Left lobe of liver (tissue), 2 donors: ENCODE measurements at regions not wholly inside any gene's neighbourhood (a gene's known extent, or its start where the extent isn't known, plus 50 kb on each side); places are given as distances from the start of the nearest gene placed in this dataset.

ENCODE experiments used
- ATAC-seq: fragments of 200-7000 bp; cut with Tn5 transposase; one replicate; pipeline ENCODE4 v1.9.1; 2020; ENCODE audit warnings: mild to moderate bottlenecking, moderate library complexity
- DNase-seq: peaks from one replicate; pipeline ENCODE4 v3.0.0-alpha.2; 2020; ENCODE audit warnings: low spot score
- donor health status: DM: no; HTN: no; CAD: no; lungs with moderate emphysema.
- donor health status: DM: no; HTN: yes; CAD: no.

DNA sequence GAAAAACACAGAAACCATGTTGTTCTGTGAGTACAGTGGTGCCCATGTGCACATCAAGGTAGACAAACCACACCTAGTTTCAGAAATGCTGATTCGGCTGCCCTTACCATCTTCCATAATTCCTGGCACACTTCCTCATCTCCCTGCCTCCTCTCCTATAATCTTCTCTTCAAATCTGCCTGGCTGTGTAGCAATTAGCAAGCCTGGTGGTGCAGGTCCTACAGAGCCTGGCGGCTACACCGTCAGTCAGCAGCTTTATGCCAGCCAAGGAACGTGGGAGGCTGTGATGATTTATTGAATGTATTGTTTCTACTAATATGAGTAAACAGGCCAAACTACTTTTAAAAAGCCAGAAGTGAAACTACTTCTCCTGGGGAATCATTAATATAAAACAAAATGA, 106.8 kb downstream of the SEMA6D start:
- DNase-seq (no peak), ATAC-seq (no peak)

DNA sequence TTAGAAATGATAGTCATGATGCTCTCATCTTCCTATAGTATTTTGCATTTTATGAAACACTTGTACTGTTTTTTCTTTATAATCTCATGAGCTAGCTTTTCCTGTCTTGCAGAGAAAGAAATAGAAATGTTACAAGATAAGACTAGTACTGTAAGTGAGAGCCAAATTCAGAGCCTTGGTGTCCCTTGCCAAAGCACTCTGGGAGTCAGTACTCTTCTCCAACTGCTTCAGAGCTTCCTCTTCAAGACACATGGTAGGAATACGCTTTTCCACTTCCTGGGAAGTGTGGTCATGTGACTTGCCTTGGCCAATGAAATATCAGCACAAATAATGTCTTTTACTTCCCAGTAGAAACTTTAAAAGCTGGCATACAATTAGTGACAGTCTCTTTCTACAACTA, 112.4 kb downstream of the SEMA6D start:
- ATAC-seq = no peak
- no peak for DNase-seq

DNA sequence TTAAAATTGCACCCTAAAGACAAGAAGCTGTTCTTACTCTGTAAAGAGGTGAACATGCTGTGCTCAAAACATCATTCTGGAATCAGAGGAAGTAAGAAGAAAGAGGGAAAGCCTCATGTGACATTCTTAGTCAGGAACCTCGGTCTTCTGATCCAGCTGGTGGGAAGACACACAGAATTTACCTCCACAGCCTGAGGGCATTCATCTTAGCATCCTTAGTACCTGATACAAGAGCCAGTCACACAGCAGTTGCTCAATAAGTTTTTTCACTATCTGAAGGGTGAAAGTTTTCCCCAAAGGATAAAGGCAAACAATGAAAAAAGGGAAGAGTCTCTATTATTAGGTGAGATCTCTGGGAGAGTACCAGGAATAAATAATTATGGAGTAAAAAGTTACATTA, 116.8 kb downstream of the SEMA6D start:
- DNase-seq (no peak), ATAC-seq (no peak)

DNA sequence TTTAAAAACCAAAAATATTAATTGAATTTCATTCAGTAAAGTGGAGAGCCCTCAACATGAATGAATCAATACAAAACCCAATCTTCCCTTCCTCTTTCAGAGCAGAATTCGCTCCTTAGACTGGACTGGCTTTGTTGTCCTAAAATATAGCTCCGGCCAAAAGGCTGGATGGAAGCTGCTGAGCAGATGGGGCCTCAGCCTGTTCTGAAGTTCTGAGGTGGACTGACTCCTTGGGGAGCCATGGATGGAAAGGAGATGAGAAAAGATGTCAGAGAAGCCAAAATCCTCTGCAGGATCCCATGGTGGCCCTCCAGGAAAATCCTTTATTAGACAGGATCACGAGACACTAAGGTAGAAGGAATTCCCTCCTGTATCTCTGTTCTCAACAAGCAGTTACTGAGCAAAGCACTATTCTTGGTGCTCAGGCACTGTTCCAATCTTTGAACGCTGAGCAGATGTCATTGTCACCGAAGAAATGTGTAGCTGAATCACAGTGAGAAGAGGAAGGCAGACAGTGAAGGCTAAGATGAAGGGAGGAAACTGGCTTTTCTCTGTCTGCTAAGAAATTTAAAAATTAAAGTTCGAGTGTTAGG, 122.0 kb downstream of the SEMA6D start:
- DNase-seq (no peak), ATAC-seq (no peak)

DNA sequence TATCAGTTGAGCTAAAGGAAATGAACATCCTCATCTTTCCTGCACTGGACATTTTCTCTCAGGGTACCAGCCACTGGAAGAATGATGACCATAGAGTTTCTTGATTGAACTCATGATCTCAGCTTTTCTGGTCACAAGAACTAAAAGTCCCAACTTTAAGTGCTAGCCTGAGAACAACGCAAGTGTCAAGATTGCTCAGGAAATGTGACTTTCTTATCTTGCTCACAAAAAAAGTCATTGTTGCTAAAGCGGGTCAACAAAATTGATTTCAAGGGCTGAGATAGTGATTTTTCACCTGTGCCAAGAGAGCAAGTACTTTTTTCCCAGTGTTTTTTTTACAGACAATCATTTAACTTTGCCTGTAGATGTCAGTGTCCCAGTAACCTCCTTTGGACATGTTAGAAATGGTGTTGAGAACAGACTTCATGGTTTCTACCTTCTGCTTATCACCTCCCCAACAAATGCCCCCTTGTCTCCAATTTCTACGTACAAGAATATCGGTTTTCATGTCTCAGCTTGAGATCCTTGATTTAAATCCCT, 125.9 kb downstream of the SEMA6D start:
- no peak for ATAC-seq

DNA sequence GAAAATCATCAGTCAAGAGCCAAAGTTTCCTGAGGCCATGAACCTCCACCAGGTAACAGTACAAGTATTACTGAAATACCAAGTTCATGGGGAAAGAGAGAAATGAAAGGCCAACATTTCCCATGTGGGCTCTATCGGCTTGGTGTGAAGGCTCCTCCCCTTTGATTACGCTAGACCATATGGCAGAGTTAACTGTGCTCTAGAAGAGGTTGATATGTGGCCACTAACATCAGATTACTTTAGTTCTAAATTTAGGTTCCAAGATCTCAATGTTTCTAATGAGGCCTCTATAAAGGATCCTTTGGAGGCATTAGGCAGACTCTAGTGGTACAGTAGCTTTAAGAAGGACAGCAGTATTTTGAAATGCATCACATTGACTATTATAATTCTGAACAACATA, 127.1 kb downstream of the SEMA6D start:
- ATAC-seq = no peak
- no peak for DNase-seq

More for the DNA sequence above, 125.9 kb downstream of the SEMA6D start:
- no peak for DNase-seq

DNA sequence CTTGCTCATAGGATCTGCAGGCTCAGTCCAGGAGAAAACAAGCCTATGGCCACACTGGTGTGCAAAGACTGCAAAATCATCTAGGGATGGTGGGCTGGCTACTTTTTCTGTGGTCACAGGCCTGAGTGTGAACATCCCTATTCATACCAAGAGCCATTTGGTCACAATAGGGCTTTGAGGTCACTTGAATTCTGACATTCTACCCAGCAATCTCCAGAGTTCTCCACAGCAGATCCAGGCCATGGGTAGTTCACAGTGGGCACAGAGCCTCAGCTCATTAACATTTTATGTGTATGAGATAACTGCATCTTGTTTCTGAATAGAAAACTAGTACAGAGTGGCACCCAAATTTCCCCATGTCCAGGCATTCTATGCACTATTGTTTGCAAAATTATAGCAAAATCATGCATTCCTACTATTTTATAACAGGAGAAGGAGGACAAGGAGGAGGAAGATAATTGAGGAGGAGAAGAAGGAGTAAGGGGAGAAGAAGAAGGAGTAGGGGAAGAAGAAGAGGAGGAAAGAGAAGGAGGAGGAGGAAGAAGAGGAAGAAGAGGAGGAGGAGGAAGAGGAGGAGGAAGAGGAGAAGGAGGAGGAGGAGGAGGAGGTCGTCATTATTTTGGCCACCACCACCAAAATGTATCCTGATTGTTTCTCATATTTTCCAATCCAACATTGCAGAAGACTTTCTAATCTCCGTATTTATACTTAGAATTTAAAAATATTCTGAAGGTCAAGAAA, 129.0 kb downstream of the SEMA6D start:
- no peak for ATAC-seq
- no peak for DNase-seq

DNA sequence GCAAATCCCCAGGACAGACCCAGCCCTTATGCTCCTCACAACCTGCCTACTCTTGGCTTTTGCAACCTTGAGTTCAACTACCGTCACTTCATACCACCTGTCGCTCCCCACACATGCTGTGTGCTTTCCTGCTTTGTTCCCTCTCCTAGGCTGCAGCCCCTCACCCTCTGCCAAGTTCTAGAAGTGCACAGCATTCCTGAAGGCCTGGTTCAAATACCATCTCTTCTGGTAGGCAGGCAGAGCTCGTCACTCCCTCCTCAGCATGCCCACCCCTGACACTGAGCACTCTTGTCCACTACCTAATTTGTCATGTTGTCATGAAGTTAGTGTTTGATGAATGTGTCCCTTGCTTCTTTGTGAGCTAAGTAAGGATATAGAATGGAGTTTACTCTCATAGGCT, 129.6 kb downstream of the SEMA6D start:
- DNase-seq (no peak), ATAC-seq (no peak)

DNA sequence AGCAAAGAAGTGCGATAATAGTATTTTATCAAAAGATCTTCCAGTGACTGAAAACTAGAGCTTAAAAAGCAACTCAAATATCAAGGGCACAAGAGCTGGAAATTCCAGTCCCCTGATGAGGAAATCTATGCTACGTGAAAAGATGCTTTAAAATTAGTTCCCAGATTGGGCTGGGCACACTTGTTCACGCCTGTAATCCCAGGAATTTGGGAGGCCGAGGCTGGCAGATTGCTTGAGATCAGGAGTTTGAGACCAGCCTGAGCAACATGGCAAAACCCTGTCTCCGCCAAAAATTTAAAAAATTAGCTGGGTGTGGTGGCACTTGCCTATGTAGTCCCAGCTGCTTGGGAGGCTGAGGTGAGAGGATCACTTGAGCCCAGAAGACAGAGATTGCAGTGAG, 138.8 kb downstream of the SEMA6D start:
- DNase-seq (no peak), ATAC-seq (no peak)

DNA sequence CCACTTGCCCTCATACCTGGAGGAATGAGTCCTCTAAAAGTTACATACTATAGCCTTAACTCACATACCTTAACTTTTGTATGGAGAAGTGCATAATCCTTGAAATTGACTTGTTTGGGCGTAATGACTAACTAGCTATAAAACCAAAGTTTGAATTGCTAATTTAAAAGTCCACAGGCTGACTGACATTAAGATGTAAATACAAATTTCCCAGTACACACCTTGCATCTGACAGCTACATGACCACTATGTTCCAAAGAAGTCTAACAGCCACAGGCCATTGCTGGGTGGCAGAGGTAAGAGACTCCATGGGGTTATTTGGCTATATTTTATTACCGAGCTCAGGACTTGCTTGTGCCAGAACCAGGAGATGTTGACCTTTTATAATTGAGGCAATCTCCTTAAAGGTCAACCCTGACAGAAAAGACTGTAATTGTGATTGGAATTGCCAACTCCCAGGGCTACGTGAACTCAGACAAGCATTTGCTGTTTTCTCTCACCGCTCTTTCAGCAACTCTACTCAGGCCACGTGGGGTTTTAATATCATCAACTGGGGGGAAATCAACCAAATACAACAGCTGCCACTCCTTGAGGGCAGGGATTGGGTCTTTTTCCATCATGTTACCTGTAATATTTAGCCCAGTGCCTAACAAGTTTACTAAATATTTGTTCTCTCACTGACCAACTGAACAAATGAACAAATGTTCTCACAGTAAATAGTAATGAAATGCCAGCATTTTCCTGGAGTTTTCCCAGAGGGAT, 139.9 kb downstream of the SEMA6D start:
- no peak for ATAC-seq
- DNase-seq = no peak

DNA sequence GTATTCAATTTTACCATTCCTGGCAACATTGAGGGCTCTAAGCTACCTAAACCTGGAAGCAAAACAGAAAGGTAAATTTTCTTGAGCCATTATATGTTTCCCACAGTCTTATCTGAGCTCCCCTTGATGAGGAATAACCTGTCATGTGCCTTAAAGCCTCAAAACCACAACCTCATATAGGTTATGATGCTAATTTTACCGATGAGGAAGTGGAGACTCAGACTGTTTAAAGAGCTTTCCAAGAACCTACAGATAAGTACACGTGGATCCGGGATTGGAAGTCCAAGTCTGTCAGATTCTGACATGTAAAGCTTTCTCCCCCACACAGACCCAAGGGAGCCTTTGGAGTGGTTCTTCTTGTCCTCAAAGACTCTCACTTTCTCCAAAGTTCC, 140.5 kb downstream of the SEMA6D start:
- DNase-seq (no peak), ATAC-seq (no peak)

DNA sequence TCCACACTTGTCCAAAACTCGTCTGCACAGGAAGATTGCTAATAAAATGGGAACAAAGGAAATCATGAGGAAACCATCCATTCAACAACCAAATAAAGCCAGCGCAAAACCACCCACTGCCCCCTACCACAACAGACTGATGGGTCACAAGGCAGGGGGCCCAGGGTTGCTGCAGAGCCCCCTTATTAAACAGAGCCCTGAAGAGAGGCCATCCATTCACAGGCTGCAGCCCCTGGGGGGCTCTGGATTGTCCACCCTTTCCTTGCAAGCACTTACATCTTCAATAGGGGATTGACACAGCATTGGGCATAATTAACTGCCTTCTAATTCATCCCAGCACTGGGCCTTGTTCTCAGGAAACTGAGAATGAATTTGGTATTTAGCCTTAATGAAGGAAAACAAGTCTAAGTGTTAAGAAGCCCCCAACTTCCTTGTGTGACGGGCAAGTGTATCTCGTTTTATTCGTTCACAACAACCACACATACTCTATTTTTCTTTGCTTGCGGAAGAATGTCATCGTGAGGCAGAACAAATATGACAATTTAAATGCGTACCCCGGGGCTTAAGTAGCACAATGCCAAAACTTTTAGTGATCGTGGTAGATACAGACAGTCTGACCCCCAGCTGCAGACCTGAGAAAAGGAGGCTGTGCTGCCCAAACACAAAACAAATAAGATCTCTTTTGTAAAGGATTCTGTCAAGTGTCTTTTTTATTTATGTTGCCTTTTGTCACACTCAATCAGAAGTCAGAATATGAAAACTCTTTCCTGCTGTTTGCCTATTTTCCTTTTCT, 144.0 kb downstream of the SEMA6D start:
- ATAC-seq (no peak), DNase-seq (no peak)

DNA sequence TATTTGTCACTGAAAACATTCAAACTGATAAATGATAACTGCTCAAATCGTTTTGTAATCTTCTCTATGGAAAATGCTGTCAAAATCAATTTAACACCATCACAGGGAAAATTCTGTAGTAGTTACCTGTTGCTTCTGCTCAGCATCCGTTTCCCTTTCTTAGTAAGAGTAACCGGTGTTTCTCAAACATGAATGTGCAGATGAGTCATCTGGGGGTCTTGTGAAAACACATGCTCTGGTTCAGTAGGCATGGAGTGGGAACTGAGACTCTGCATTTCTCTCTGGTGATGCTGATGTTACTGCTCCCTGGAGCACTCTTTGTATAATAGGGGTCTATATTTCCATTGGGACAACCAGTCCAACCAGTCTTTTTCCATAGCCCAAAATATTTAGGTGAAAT, 145.1 kb downstream of the SEMA6D start:
- ATAC-seq (no peak), DNase-seq (no peak)

DNA sequence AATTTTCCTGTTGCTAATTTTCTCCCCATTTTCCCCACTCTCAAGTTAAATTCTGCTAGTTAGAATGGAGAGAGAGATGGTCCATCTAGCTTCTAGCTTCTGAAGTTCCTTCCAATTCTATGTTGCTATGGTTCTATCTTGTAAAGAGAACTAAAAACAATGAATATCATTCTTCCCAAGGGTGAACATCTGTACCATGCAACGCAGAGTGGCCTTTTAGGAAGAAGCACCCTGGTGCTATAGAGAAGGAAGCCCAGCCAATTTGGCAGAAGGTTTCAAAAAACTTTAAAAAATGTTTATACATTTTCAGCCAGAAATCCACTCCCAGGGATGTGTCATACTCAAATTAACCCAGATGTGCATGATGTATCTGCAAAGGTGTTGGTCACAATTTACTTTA, 149.1 kb downstream of the SEMA6D start:
- ATAC-seq (no peak), DNase-seq (no peak)

DNA sequence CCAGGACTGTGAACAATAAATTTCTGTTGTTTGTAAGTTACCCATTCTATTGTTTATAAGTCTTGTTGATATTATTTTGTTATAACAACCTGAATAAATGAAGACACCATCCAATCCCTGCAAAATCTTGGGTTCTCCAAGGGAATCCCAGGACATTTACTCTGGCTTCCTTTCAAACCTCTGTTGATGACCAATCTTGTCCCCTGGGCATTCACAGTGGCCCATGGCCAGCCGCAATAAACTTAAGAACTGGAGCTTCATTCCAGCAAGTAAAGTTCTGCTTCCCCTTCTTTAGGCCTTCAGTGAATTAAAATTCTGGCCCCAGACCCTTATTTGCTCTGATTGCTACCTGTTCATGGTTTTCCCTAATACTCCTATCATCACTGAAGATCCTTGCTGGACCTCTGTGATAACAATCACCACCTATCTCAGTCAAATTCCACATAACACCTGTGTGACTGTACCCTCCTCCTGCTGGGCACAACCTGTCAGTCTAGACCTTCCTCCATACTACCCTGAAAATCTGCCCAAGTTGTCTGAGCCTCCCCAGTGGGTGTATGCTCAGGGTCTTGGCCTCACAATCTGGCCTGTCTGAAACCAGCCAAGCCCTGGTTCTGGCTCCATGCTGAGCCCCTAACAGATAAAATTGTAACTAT, 153.1 kb downstream of the SEMA6D start:
- no peak for DNase-seq
- ATAC-seq = no peak

DNA sequence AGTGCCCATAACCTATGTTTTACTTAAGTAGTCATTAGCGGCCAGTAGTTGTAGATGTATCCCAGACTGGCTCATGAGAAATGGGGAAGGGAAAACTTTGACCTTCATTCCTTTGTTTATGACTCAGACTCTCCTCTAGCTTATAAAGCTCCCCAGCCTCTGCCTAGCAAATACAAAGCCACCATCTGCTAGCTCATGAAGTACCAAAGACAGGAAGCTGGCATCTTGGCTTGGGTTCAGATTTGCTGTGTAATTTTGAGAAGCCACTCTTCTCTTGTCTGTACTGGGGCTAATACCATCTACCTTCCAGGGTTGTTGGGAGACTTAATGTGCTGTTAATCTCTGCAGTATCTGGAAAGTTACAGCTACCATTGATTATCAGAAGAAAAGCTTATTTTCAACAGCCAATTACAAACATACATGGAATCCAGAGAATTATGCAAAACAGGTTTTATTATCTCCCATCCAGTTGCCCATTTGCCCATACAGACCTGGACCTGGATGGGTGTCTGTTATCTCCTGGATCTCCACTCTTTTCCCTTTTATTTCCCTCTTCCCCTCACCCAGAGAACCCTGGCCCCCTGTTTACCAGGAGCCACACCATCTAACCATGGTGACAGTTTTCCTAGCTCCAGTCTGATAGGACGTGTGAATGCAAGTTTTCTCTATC, 153.8 kb downstream of the SEMA6D start:
- ATAC-seq (no peak), DNase-seq (no peak)

DNA sequence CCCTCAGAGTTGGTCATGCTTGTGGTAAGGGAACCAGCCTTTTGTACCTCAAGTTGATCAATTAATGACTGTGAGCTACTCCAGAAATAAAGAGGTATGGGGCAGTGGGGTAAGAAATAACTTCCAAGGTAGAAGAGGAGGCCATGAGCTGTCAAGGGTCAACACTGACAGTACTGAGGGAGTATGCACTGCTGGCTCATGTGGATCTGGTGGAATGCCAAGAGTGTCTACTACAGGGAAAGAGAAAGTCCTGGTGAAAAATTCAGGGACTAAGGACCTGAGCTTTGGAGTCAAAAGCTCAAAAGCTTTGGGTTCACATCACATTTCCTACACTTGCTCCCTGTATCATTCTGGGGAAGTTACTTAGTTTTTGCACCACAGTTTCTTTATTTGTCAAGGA, 154.9 kb downstream of the SEMA6D start:
- DNase-seq (no peak), ATAC-seq (no peak)

DNA sequence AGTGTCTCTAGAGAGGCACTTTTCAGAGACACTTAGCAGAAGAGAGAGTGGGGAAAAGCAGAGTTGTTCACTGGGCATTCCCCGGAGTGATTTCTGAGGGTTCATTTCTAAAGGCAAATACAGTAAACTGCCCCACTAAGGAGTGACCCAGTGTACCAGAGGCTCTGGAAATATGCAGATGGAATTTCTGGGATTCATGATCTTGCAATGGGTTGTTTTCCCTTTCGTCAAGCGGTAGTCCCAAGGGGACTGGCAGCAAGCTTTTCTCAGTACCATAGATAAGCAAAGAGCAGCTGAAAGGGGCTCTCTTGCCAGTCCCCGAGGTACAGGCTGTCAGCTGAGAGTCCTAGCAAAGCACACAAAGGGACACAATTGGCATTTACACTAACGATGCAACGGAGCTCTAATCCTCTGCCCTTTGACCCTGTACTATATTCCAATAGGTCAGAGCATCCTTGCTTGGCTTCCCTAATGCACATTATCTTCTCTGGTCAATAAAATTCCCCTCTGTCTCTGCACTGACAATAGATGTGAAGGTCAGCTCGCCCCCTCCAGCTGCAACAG, 155.6 kb downstream of the SEMA6D start:
- ATAC-seq (no peak), DNase-seq (no peak)

DNA sequence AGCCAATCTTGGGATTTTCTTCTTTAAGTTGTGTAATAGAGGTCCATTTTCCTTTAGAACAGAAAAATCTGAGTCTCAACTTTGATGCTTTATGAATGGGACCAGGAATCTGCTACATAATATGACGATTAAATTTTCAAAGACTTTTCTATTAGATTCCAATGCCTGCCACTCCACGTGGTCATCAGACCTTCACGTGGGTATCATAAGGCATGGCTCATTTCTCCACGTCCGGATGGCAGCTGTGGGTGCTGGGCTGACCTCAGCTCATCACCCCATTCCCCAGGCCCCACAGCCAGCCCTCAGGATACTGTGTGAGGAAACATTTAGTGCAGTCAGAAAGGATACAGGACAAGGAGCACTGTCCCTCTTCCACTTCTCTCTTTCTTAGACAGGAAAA, 159.7 kb downstream of the SEMA6D start:
- ATAC-seq (no peak), DNase-seq (no peak)

DNA sequence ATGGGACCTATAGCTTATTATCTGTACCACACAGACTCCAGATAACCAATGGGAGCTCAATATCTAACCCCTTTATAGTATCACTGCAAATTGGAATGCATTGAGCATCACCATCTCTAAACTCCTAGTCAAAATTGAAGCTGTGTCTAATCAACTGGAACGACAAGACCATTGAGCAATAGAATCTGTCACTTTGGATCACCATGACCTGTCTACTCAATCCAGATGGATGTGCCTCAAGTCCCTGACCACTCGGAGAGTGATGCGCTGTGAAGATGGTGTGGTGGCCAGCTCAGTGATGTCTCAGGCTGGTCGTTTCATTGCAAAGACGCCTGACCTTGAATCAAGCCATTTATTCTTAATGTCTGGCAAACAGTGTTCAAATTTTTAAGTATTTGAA, 160.5 kb downstream of the SEMA6D start:
- DNase-seq = no peak

More for the DNA sequence above, 160.5 kb downstream of the SEMA6D start:
- ATAC-seq = no peak
